ENCODE measurements at regions not wholly inside any gene's neighbourhood (a gene's known extent, or its start where the extent isn't known, plus 50 kb on each side); places are given as distances from the start of the nearest gene placed in this dataset.

- Histone ChIP-seq H4K5ac (ENCODE audit: insufficient read length, low read depth, low read length) (no peak overlapping the region), H3K36me3 (ENCODE audit: control insufficient read depth in 2 of 4, insufficient read depth in 4 of 4, low read length in 3 of 4) (no peaks in the 10 kb centered on the region), H2BK15ac (ENCODE audit: low read length) (no peak overlapping the region), H3K9me3 (ENCODE audit: insufficient read depth in 2 of 2, low read depth in 1 of 2, low read length in 1 of 2) (no peaks in the 10 kb centered on the region), H2BK12ac (ENCODE audit: low read depth, low read length) (no peak overlapping the region), H2BK20ac (ENCODE audit: low read length) (no peak overlapping the region), H3K56ac (replicated peaks; ENCODE audit: insufficient read length, low read depth, low read length) (no peak overlapping the region), H3K4me1 (replicated peaks in 1 of 4; ENCODE audit: control insufficient read depth in 3 of 4, insufficient read depth in 4 of 4, low read length in 3 of 4) (peaks cover 0 to 10% (median 1%) of the 10 kb centered on the region in 4 experiments; a peak in 3 of 7 replicates), H3K18ac (ENCODE audit: extremely low read depth, low read length) (no peak overlapping the region), H4K20me1 (replicated peaks in 1 of 2; ENCODE audit: control insufficient read depth in 1 of 2, insufficient read depth in 2 of 2, low read length in 2 of 2) (no peaks in the 10 kb centered on the region), H3K9ac (replicated peaks in 1 of 4; ENCODE audit: extremely low read depth in 1 of 4, low read depth in 3 of 4, low read length in 3 of 4) (no peak overlapping the region), H2BK5ac (ENCODE audit: low read depth, low read length) (no peak overlapping the region), H3K27me3 (replicated peaks in 1 of 4; ENCODE audit: control insufficient read depth in 3 of 4, extremely low read depth in 1 of 4, insufficient read depth in 3 of 4, low read length in 3 of 4) (no peaks in the 10 kb centered on the region), H3K4me2 (ENCODE audit: insufficient read depth in 1 of 2, low read depth in 2 of 2, low read length in 2 of 2) (no peak overlapping the region), H3K79me2 (ENCODE audit: control insufficient read depth in 1 of 2, insufficient read depth in 2 of 2, low read length in 2 of 2) (no peaks in the 10 kb centered on the region), H3K14ac (ENCODE audit: insufficient read length) (no peak overlapping the region), H3K79me1 (ENCODE audit: low read depth, low read length) (no peaks in the 10 kb centered on the region), H3K23me2 (ENCODE audit: low read depth, low read length) (no peaks in the 10 kb centered on the region), H3K4ac (replicated peaks; ENCODE audit: insufficient read length, low read depth, low read length) (no peak overlapping the region), H2AFZ (ENCODE audit: low read length) (no peak overlapping the region), H2BK120ac (replicated peaks; ENCODE audit: low read depth, low read length) (no peak overlapping the region), H3K23ac (ENCODE audit: insufficient read length) (no peak overlapping the region), H2AK5ac (ENCODE audit: low read depth, low read length) (no peak overlapping the region), H3K4me3 (ENCODE audit: extremely low read depth in 1 of 4, insufficient read depth in 2 of 4, low read depth in 3 of 4, low read length in 4 of 4) (no peak overlapping the region), H4K91ac (replicated peaks; ENCODE audit: insufficient read length, low read length) (no peak overlapping the region), H4K8ac (ENCODE audit: extremely low read depth, insufficient read depth, low read length) (no peak overlapping the region), H3K27ac (ENCODE audit: low read depth, low read length) (no peak overlapping the region)
- no peak for DNase-seq (ENCODE audit: low read depth in 1 of 2, low spot score in 2 of 2)
- ChIA-PET CTCF (ENCODE audit: partially characterized antibody) (interaction anchor here (0.6 to 0.9 kb wide), 3 partner anchors 234 to 824 kb away, joined by 3 read pairs; no protein-coding TSS in a partner anchor), POLR2A (ENCODE audit: partially characterized antibody) (no interaction called here)
- WGBS, 2 experiments (ENCODE audit: extremely low coverage in 1 of 2, insufficient coverage in 1 of 2, insufficient read length in 1 of 2, insufficient replicate concordance in 2 of 2, low coverage in 1 of 2, low lambda C conversion rate in 2 of 2, missing lambda C conversion rate in 1 of 2) = 80% methylated on average over 3 of the region's 3 CpGs; no CpG with 5 or more reads in 1 of the 2 experiments
- peak; percentile 62 for FAIRE-seq
- TF ChIP-seq NRF1 (IDR thresholded peaks at IDR 0.05; ENCODE audit: low read depth, low read length) (no peak), RNF2 (IDR thresholded peaks at IDR 0.05; ENCODE audit: borderline replicate concordance, low read depth, low read length, missing control alignments, poor library complexity, severe bottlenecking) (no peak), CBX8 (IDR thresholded peaks at IDR 0.05; ENCODE audit: borderline replicate concordance, low read depth, low read length) (no peak), RBBP5 (IDR thresholded peaks at IDR 0.05; ENCODE audit: borderline replicate concordance, low read depth, low read length) (no peak), CHD1 (IDR thresholded peaks at IDR 0.05; ENCODE audit: low read depth, low read length) (no peak), KDM4A (IDR thresholded peaks at IDR 0.05; ENCODE audit: low read depth, low read length, severe bottlenecking) (no peak), MAX (IDR thresholded peaks at IDR 0.05) (no peak), EZH2 (IDR thresholded peaks at IDR 0.05; ENCODE audit: low read depth, low read length, severe bottlenecking) (no peak), CTCF (IDR thresholded peaks at IDR 0.05; ENCODE audit: control extremely low read depth in 1 of 3, insufficient read depth in 1 of 3, low read depth in 1 of 3, low read length in 3 of 3) (no peak), TAF7 (optimal IDR thresholded peaks at IDR 0.05; ENCODE audit: borderline replicate concordance, low read depth, low read length) (no peak)
These were observed 278.8 kb downstream of the HS3ST3B1 start for GRCh38 chr17:14579716-14580115.

Measured in H1 (cell line).